Mesenchymal stem cell (in vitro differentiated cells and primary cell): ENCODE measurements at regions not wholly inside any gene's neighbourhood (a gene's known extent, or its start where the extent isn't known, plus 50 kb on each side); places are given as distances from the start of the nearest gene placed in this dataset.

Experiments
- DNase-seq: peaks from one replicate; pipeline ENCODE4 v3.0.0-alpha.2; 2013
- H2AFZ ChIP-seq: one replicate; pipeline ENCODE4 v1.6.1; 2013; ENCODE audit warnings: low read depth, mild to moderate bottlenecking, control low read depth, inconsistent platforms, low read length, moderate library complexity
- H2AK5ac ChIP-seq: 2 replicates; pipeline ENCODE4 v1.6.1; 2013; ENCODE audit warnings: low read length, moderate library complexity, mild to moderate bottlenecking, inconsistent platforms; ENCODE audit not compliant: severe bottlenecking
- H2BK120ac ChIP-seq: one replicate; pipeline ENCODE4 v1.6.1; 2013; ENCODE audit warnings: low read depth, mild to moderate bottlenecking, inconsistent platforms, low read length, moderate library complexity
- H2BK12ac ChIP-seq, 2 experiments: one replicate each; pipeline ENCODE4 v1.6.1; 2013; ENCODE audit warnings: inconsistent platforms in 2 of 2, low read length in 2 of 2, mild to moderate bottlenecking in 2 of 2, moderate library complexity in 2 of 2, control low read depth in 1 of 2
- H2BK15ac ChIP-seq: one replicate; pipeline ENCODE4 v1.6.1; 2013; ENCODE audit warnings: mild to moderate bottlenecking, low read depth, inconsistent platforms; ENCODE audit not compliant: poor library complexity, severe bottlenecking
- H2BK5ac ChIP-seq: 2 replicates; pipeline ENCODE4 v1.6.1; 2013; ENCODE audit warnings: low read depth, mild to moderate bottlenecking, low read length, control low read depth, inconsistent platforms; ENCODE audit not compliant: poor library complexity, severe bottlenecking
- H3K14ac ChIP-seq, 2 experiments: one replicate each; pipeline ENCODE4 v1.6.1; 2013; ENCODE audit warnings: inconsistent platforms in 2 of 2, low read length in 2 of 2, control low read depth in 1 of 2, mild to moderate bottlenecking in 1 of 2, moderate library complexity in 1 of 2
- H3K18ac ChIP-seq, 2 experiments: one replicate each; pipeline ENCODE4 v1.6.1; 2013; ENCODE audit warnings: inconsistent platforms in 2 of 2, low read length in 2 of 2, control low read depth in 1 of 2, low read depth in 1 of 2, mild to moderate bottlenecking in 1 of 2
- H3K23ac ChIP-seq, 2 experiments: one replicate each; pipeline ENCODE4 v1.6.1; 2013; ENCODE audit warnings: inconsistent platforms in 2 of 2, low read length in 2 of 2, mild to moderate bottlenecking in 2 of 2, moderate library complexity in 2 of 2, control low read depth in 1 of 2
- H3K27ac ChIP-seq: 2 replicates; pipeline ENCODE4 v1.5.1; 2013; ENCODE audit warnings: mild to moderate bottlenecking, moderate library complexity, low read length, control low read depth, inconsistent platforms; ENCODE audit not compliant: poor library complexity, severe bottlenecking
- H3K27me3 ChIP-seq, 2 experiments: 2 replicates each; pipeline versions ENCODE4 v1.6.1 to v1.7.0; 2013; ENCODE audit warnings: low read length in 2 of 2, mild to moderate bottlenecking in 2 of 2, moderate library complexity in 2 of 2, control low read depth in 1 of 2, inconsistent platforms in 1 of 2; ENCODE audit not compliant: control insufficient read depth in 1 of 2, insufficient read depth in 1 of 2
- H3K36me3 ChIP-seq, 2 experiments: 2 replicates each; pipeline versions ENCODE4 v1.6.1 to v1.7.0; 2013; ENCODE audit warnings: low read length in 2 of 2, control low read depth in 1 of 2, inconsistent platforms in 1 of 2, low read depth in 1 of 2, mild to moderate bottlenecking in 1 of 2; ENCODE audit not compliant: insufficient read depth in 2 of 2, control insufficient read depth in 1 of 2
- H3K4ac ChIP-seq, 2 experiments: one replicate each; pipeline ENCODE4 v1.6.1; 2013; ENCODE audit warnings: inconsistent platforms in 2 of 2, low read length in 2 of 2, mild to moderate bottlenecking in 2 of 2, moderate library complexity in 2 of 2, control low read depth in 1 of 2, low read depth in 1 of 2
- H3K4me1 ChIP-seq: 2 replicates; pipeline ENCODE4 v1.6.1; 2013; ENCODE audit warnings: low read depth, low read length, control low read depth; ENCODE audit not compliant: control insufficient read depth, insufficient read depth
- H3K4me2 ChIP-seq: 2 replicates; pipeline ENCODE4 v1.6.1; 2013; ENCODE audit warnings: low read length, mild to moderate bottlenecking, inconsistent platforms; ENCODE audit not compliant: poor library complexity, severe bottlenecking
- H3K4me3 ChIP-seq, 2 experiments: 2 replicates each; pipeline versions ENCODE4 v1.5.1 to v1.7.0; 2013; ENCODE audit warnings: low read length in 2 of 2, mild to moderate bottlenecking in 2 of 2, control low read depth in 1 of 2, low read depth in 1 of 2; ENCODE audit not compliant: insufficient read depth in 1 of 2
- H3K79me1 ChIP-seq: replicated peaks from 2 replicates; pipeline ENCODE4 v1.6.1; 2013; ENCODE audit warnings: mild to moderate bottlenecking, control low read depth, low read length, inconsistent platforms; ENCODE audit not compliant: poor library complexity, severe bottlenecking
- H3K9ac ChIP-seq: 2 replicates; pipeline ENCODE4 v1.7.0; 2013; ENCODE audit warnings: mild to moderate bottlenecking, low read length, moderate library complexity
- H3K9me3 ChIP-seq: 2 replicates; pipeline ENCODE4 v1.7.0; 2013; ENCODE audit warnings: mild to moderate bottlenecking, low read length; ENCODE audit not compliant: control insufficient read depth
- H4K8ac ChIP-seq: one replicate; pipeline ENCODE4 v1.6.1; 2013; ENCODE audit warnings: inconsistent platforms, mild to moderate bottlenecking, low read length, moderate library complexity
- H4K91ac ChIP-seq: one replicate; pipeline ENCODE4 v1.6.1; 2013; ENCODE audit warnings: mild to moderate bottlenecking, low read length, inconsistent platforms
- WGBS: methylation state at CpG from one replicate; pipeline ENCODE4 v1.1.7; 2013; ENCODE audit warnings: mixed read lengths; 5-methylcytosine and 5-hydroxymethylcytosine counted together

DNA sequence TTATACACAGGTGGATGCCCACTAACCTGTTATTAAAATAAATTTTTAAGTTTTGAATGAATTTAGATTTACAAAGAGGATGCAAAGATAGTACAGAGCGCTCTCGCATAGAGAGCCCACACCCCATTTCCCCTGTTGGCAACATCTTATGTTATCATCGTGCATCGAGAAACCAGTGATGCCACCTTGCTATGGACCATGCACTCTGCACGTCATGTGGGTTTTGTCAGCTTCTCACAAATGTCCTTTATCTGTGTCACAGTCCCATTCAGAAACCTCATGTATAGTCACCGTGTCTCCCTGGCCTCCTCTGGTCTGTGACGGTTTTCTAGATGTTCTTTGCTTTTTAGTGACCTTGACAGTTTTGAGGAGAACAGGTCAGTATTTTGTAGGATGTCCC, 60.0 kb downstream of the ING1 start:
- no peak for DNase-seq
- H2BK5ac ChIP-seq: no peak overlapping the region
- no peak overlapping the region for H4K8ac ChIP-seq
- H3K4me1 ChIP-seq: peaks cover 1% of the 10 kb centered on the region
- WGBS: 92% methylated on average over 7 of the region's 7 CpGs
- H3K79me1 ChIP-seq: no peaks in the 10 kb centered on the region
- no peak overlapping the region for H2BK12ac ChIP-seq
- no peak overlapping the region for H3K4me3 ChIP-seq
- no peak overlapping the region for H4K91ac ChIP-seq
- H2AK5ac ChIP-seq: no peak overlapping the region
- H3K23ac ChIP-seq: no peak overlapping the region
- H3K9me3 ChIP-seq: no peaks in the 10 kb centered on the region
- no peak overlapping the region for H3K9ac ChIP-seq
- no peak overlapping the region for H3K4me2 ChIP-seq
- H3K27me3 ChIP-seq: peaks cover 12 to 25% of the 10 kb centered on the region in 2 experiments
- H3K18ac ChIP-seq: no peak overlapping the region
- no peak overlapping the region for H3K4ac ChIP-seq
- H3K14ac ChIP-seq: no peak overlapping the region
- H3K27ac ChIP-seq: no peak overlapping the region
- no peak overlapping the region for H2BK120ac ChIP-seq
- H2AFZ ChIP-seq: no peak overlapping the region
- H3K36me3 ChIP-seq: no peaks in the 10 kb centered on the region
- H2BK15ac ChIP-seq: no peak overlapping the region

DNA sequence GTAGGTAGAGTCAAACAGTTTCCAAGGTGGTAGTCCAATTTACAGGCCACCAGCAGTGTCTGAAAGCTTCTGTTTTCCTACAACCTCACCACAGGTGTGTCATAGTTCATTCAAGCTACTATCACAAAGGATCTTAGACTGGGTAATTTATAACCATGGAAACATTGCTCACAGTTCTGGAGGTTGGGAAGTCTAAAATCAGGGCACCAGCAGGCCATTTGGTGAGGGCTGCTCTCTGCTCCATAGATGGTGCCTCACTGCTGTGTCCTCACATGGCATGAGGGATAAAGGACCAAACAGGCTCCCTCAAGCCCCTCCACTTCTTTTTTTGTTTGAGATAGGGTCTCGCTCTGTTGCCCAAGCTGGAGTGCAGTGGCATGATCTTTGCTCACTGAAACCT, 60.6 kb downstream of the ING1 start:
- H2BK15ac ChIP-seq: no peak overlapping the region
- H3K27ac ChIP-seq: no peak overlapping the region
- no peak overlapping the region for H3K4me2 ChIP-seq
- no peak overlapping the region for H2BK5ac ChIP-seq
- H3K23ac ChIP-seq: no peak overlapping the region
- H3K14ac ChIP-seq: no peak overlapping the region
- H2AFZ ChIP-seq: no peak overlapping the region
- H3K27me3 ChIP-seq: peaks cover 12 to 25% of the 10 kb centered on the region in 2 experiments
- H4K8ac ChIP-seq: no peak overlapping the region
- no peak for DNase-seq
- H2BK12ac ChIP-seq: no peak overlapping the region
- no peak overlapping the region for H3K9ac ChIP-seq
- H3K36me3 ChIP-seq: no peaks in the 10 kb centered on the region
- WGBS: 80% methylated on average over 1 of the region's 1 CpG
- no peak overlapping the region for H3K18ac ChIP-seq
- H3K4me3 ChIP-seq: no peak overlapping the region
- peaks cover 1% of the 10 kb centered on the region for H3K4me1 ChIP-seq
- H2AK5ac ChIP-seq: no peak overlapping the region
- H4K91ac ChIP-seq: no peak overlapping the region
- no peak overlapping the region for H3K4ac ChIP-seq
- H3K9me3 ChIP-seq: no peaks in the 10 kb centered on the region
- H3K79me1 ChIP-seq: no peaks in the 10 kb centered on the region
- H2BK120ac ChIP-seq: no peak overlapping the region

- no peak overlapping the region for H3K27ac ChIP-seq
- H2BK12ac ChIP-seq: no peak overlapping the region
- no peak overlapping the region for H3K9ac ChIP-seq
- no peak overlapping the region for H4K91ac ChIP-seq
- 95% methylated on average over 4 of the region's 6 CpGs for WGBS
- no peak overlapping the region for H3K23ac ChIP-seq
- H3K4ac ChIP-seq: no peak overlapping the region
- H3K9me3 ChIP-seq: no peaks in the 10 kb centered on the region
- no peak overlapping the region for H2BK120ac ChIP-seq
- peaks cover 12 to 25% of the 10 kb centered on the region in 2 experiments for H3K27me3 ChIP-seq
- no peak overlapping the region for H2BK5ac ChIP-seq
- no peak overlapping the region for H2AK5ac ChIP-seq
- H4K8ac ChIP-seq: no peak overlapping the region
- H3K4me3 ChIP-seq: no peak overlapping the region
- H3K14ac ChIP-seq: no peak overlapping the region
- H3K4me2 ChIP-seq: no peak overlapping the region
- no peak overlapping the region for H3K18ac ChIP-seq
- no peaks in the 10 kb centered on the region for H3K79me1 ChIP-seq
- DNase-seq: no peak
- peaks cover 1% of the 10 kb centered on the region for H3K4me1 ChIP-seq
- H2AFZ ChIP-seq: no peak overlapping the region
- no peak overlapping the region for H2BK15ac ChIP-seq
- no peaks in the 10 kb centered on the region for H3K36me3 ChIP-seq
Observed at GRCh38 chr13:110774490-110774889, 61.0 kb downstream of the ING1 start.

DNA sequence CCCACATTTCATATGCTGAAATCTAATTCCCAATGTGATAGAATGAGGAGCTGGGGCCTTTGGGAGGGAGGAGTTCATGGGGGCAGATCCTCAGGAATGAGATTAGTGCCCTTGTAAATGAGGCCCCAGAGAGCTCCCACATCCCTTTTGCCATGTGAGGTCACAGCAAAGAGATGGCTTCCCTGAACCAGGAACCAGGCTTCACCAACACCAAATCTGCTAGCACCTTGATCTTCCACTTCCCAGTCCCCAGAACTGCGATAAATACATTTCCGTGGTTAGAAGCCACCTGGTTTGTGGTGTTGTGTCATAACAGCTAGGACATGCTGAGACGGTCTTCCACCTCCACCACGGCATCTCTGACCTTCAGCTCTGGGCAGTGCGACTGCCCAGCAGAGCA, 62.1 kb downstream of the ING1 start:
- no peak overlapping the region for H3K23ac ChIP-seq
- WGBS: 92% methylated on average over 4 of the region's 5 CpGs
- no peak for DNase-seq
- no peak overlapping the region for H2BK5ac ChIP-seq
- H3K79me1 ChIP-seq: no peaks in the 10 kb centered on the region
- H3K14ac ChIP-seq: no peak overlapping the region
- no peaks in the 10 kb centered on the region for H3K9me3 ChIP-seq
- no peak overlapping the region for H2BK12ac ChIP-seq
- H4K91ac ChIP-seq: no peak overlapping the region
- no peak overlapping the region for H3K9ac ChIP-seq
- H3K4me3 ChIP-seq: no peak overlapping the region
- no peak overlapping the region for H3K27ac ChIP-seq
- H3K4me2 ChIP-seq: no peak overlapping the region
- H3K4ac ChIP-seq: no peak overlapping the region
- no peak overlapping the region for H4K8ac ChIP-seq
- H2AFZ ChIP-seq: no peak overlapping the region
- H2BK120ac ChIP-seq: no peak overlapping the region
- H3K18ac ChIP-seq: no peak overlapping the region
- H3K4me1 ChIP-seq: peaks cover 1% of the 10 kb centered on the region
- no peak overlapping the region for H2BK15ac ChIP-seq
- H2AK5ac ChIP-seq: no peak overlapping the region
- H3K36me3 ChIP-seq: no peaks in the 10 kb centered on the region
- H3K27me3 ChIP-seq: peaks cover 12 to 23% of the 10 kb centered on the region in 2 experiments
